ENCODE measurements at regions not wholly inside any gene's neighbourhood (a gene's known extent, or its start where the extent isn't known, plus 50 kb on each side); places are given as distances from the start of the nearest gene placed in this dataset.

- TF ChIP-seq POLR2A (IDR thresholded peaks at IDR 0.05; ENCODE audit: low read length): no peak
- no peak for TF ChIP-seq GATA1 (IDR thresholded peaks at IDR 0.05; ENCODE audit: low read depth, low read length)
Observed at GRCh38 chr6:145278163-145278807, 457.0 kb downstream of the EPM2A start.
